Body of pancreas (tissue), 4 donors: ENCODE measurements at regions not wholly inside any gene's neighbourhood (a gene's known extent, or its start where the extent isn't known, plus 50 kb on each side); places are given as distances from the start of the nearest gene placed in this dataset.

Source experiments
- CTCF ChIP-seq, 7 experiments: fragments of 450-650 bp in 4 of 7; fragments of 200-600 bp in 3 of 7; sonication (generic) in 3 of 7; IDR thresholded peaks; one replicate each; pipeline ENCODE4 v1.5.1; 2016 to 2019; ENCODE audit warnings: antibody characterized with exemption in 7 of 7
- POLR2A ChIP-seq, 3 donors: fragments of 450-650 bp; IDR thresholded peaks; one replicate each; pipeline ENCODE4 v1.6.1; 2016; ENCODE audit warnings: antibody characterized with exemption in 3 of 3, mild to moderate bottlenecking in 2 of 3

- TF ChIP-seq CTCF (IDR thresholded peaks at IDR 0.05) (no peak), POLR2A (IDR thresholded peaks at IDR 0.05) (no peak)
These were observed 1102.2 kb upstream of the GYPC start for GRCh38 chr2:125553768-125554167.
